GM21576 (cell line): ENCODE measurements at regions not wholly inside any gene's neighbourhood (a gene's known extent, or its start where the extent isn't known, plus 50 kb on each side); places are given as distances from the start of the nearest gene placed in this dataset.
"Not testable (repeated sequence)": the region's sequence is repeated elsewhere in the genome, so short reads cannot be mapped to it uniquely, and the experiment has no call there.

Experiments
- ATAC-seq: cut with Tn5 transposase; IDR thresholded peaks from one replicate; pipeline ENCODE4 v1.9.1; 2021; ENCODE audit warnings: mild to moderate bottlenecking, moderate library complexity; ENCODE audit not compliant: unreplicated experiment

DNA sequence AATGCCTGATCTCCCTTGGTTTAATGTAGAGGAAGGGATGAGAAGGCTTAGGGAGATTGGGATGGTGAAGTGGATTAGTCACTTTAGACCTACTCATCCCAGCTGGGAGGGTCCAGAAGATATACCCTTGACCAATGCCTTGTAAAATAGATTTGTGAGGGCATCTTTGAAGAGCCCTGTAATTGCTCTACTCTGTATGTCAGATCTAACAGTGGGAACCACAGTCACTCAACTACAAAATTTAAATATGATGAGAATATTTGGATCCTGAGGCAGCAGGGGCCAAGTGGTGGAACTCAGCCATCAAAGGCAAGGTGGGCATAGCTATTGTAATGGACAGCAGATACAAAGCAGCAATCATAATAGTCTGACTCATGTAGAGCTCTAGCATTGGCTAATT, 1272.9 kb upstream of the CITED2 start:
- not testable (repeated sequence) for ATAC-seq

- ATAC-seq = no peak
These were observed 1269.6 kb upstream of the CITED2 start for GRCh38 chr6:140644017-140644416.

- peak; percentile 79 for ATAC-seq
These were observed 1267.0 kb upstream of the CITED2 start for GRCh38 chr6:140641412-140641811.

DNA sequence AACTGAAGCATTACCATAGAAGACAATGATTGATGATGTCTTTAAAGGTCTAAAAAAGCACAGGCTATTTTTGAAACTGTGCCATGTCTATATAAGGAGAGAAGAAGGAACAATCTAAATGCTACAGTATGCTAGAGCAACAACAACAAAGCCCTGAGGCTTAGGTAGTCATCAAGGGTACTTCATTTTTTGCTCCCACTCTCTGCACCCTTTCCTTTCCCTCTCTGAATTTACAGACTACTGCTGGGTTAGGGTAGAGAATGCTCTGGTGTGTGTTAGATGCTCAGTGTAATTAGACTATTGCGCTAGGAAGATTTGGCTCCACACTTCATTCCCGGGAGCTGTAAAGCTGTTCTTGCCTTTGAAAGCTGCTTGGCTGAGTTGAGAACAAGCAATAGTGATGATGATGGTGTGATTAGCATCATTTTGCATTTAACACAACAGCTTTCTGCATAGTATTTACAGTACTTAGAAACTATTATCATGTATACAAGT, 1262.5 kb upstream of the CITED2 start:
- no peak for ATAC-seq

DNA sequence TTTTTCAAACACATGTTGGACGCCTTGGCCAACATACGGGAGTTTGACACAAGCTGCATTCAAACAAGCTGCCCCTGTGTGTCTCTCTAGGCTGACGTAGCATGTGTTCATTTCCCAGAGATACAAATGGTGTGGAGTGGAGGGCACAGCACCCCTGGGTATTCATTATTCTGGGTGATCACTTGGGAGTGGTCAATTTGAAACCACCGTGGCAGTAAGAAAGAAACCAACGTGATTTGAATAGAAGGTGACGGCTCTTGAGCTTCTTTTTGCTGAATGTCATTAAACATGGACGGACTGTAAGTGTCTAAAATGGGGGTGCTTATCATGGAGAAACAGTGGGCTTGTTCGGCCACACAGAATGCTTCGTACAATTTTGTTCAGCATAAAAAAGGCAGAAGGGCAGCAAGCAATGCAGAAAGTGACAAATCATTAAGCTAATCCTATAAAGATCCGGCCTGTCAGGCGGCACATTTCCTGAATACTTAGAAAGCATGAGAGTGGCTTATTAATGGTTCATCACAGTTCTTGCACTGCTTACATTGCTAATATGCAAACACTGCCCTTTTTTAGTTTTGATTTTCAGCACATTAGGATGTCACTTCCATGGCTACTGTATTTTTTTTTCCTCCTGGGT, 1261.9 kb upstream of the CITED2 start:
- no peak for ATAC-seq

DNA sequence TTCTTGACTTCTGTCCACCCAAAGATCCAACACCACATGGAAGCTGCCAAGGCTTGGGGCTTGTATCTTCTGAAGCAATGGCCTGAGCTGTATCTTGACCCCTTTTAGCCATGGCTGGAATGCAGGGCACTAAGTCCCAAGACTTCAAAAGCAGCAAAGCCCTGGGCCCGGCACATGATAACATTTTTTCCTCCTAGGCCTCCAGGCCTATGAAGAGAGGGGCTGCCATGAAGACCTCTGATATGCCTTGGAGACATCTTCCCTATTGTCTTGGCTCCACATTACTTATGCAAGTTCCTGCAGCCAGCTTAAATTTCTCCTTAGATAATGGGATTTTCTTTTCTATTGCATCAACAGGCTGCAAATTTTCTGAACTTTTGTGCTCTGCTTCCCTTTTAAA, 1252.6 kb upstream of the CITED2 start:
- ATAC-seq = no peak

- no peak for ATAC-seq
These were observed 1249.0 kb upstream of the CITED2 start for GRCh38 chr6:140623498-140623897.

DNA sequence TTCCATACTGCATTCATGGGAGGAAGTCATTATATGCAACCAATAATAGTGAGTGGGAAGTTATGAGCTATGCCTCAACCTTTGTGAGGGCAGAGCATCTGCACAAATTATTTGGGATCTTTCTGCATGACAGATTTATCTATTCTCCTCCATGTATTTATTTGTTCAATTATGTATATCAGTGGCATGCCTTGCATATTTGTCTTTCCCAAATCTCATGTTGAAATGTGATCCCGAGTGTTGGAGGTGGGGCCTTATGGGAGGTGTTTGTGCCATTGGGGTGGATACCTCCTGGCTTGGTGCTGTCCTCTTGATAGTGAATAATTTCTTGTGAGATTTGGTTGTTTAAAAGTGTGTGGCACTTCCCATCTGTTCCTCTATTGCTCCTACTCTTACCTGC, 1246.0 kb upstream of the CITED2 start:
- ATAC-seq = no peak

DNA sequence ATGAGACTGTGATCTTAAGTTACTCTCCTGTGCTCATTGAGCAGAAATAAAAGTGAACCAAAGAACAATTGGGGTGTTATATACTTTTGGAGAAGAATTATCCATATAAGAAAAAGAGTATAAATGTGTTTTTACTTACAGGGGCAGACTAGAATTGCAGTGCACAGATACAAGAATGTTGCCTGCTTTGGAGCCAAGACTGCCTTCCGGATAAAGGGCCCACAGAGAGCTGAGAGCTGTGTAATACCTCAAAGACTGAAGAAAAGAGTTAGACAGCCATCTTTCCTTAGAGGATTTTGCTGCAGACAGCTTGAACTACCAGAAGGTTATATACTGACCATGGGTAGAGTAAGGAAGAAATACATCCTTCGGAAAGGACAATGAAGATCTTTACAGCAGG, 1235.5 kb upstream of the CITED2 start:
- no peak for ATAC-seq

GRCh38 chr6:140609321-140609720, 1234.9 kb upstream of the CITED2 start:
- ATAC-seq = no peak

DNA sequence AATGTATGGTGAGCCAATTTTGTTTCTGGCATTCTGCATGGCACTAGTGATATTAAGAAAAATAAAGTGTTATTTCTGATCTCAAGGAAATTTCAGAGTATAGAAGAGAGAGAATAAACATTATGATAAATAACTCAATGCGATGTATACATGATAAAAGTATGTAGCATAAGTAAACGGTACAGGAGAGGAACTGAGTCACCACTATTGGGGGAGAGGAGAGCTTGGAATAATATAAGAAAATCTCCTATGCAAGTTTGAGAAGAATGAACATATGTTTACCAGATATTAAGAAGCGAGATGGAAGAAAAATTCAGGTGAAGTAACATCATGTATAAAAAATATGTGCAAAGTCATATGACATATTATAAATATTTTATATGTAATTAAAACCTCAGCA, 1230.3 kb upstream of the CITED2 start:
- no peak for ATAC-seq

GRCh38 chr6:140602431-140603248, 1228.2 kb upstream of the CITED2 start:
- ATAC-seq = no peak

- no peak for ATAC-seq
These were observed 1226.8 kb upstream of the CITED2 start for GRCh38 chr6:140601021-140601808.

GRCh38 chr6:140599916-140600315, 1225.5 kb upstream of the CITED2 start:
- no peak for ATAC-seq

GRCh38 chr6:140597181-140597580, 1222.7 kb upstream of the CITED2 start:
- ATAC-seq = no peak

GRCh38 chr6:140594806-140595128, 1220.3 kb upstream of the CITED2 start:
- ATAC-seq = no peak

GRCh38 chr6:140592877-140593276, 1218.4 kb upstream of the CITED2 start:
- ATAC-seq = no peak

- no peak for ATAC-seq
These were observed 1216.2 kb upstream of the CITED2 start for GRCh38 chr6:140590641-140591040.

DNA sequence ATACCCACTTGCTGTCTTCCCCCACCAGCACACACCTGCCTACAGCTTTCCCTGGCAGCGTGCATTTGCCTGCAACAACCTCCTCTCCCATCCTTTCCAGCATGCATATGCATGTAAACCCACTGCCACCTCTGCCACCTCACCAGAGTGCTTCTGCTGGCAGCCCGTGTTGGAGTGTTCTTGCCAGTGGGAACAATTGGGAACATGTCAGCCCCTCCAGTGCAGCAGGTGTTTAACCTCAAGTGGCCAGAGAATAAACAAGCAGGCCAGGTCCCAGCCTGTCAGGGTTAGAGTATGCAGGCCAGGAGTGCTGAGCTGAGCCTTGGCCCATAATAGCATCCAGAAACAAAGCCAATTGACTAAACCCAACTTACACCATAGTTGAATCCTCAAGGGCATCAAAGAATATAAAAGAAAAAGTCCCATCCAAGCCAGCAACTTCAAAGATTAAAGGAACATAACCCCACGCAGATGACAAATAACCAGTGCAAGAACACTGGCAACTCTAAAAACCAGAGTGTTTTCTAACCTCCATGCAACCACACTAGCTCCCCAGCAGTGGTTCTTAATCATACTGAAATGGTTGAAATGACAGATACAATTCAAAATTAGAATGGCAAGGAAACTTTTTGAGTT, 1212.1 kb upstream of the CITED2 start:
- peak; percentile 82 for ATAC-seq

- ATAC-seq = no peak
These were observed 1207.2 kb upstream of the CITED2 start for GRCh38 chr6:140581601-140582000.

DNA sequence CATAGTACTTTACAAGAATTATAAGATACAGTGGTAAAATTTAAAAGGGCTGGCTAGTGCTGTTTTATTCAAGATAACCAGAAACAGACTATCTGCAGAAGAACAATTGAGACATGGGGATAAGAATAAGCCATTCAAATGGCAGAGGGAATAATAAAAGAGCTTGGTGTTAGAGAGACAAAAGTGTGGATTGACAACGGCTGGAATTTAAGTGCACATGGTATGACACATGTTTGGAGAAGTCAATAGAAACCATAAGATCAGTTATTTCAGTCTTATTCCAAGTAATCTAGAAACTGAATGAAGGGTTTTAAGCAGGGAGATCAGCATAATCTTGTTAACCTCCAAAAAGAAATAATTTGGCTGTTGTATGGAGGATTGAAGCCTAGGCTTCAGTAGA, 1205.5 kb upstream of the CITED2 start:
- ATAC-seq = no peak
